ENCODE measurements at regions not wholly inside any gene's neighbourhood (a gene's known extent, or its start where the extent isn't known, plus 50 kb on each side); places are given as distances from the start of the nearest gene placed in this dataset.

GRCh38 chr22:49136816-49137180, 690.9 kb downstream of the BRD1 start:
- DNase-seq (ENCODE audit: low read depth): no peak

GRCh38 chr22:49136041-49136815, 691.4 kb downstream of the BRD1 start:
- no peak for DNase-seq (ENCODE audit: low read depth)

GRCh38 chr22:49134076-49134475, 693.6 kb downstream of the BRD1 start:
- DNase-seq (ENCODE audit: low read depth): no peak

- no peak for DNase-seq (ENCODE audit: low read depth)
Observed at GRCh38 chr22:49133541-49133940, 694.1 kb downstream of the BRD1 start.

- DNase-seq (ENCODE audit: low read depth): no peak
Observed at GRCh38 chr22:49132009-49132408, 695.7 kb downstream of the BRD1 start.

GRCh38 chr22:49129736-49130135, 697.9 kb downstream of the BRD1 start:
- no peak for DNase-seq (ENCODE audit: low read depth)

- no peak for DNase-seq (ENCODE audit: low read depth)
Observed at GRCh38 chr22:49128874-49129273, 698.8 kb downstream of the BRD1 start.

GRCh38 chr22:49124608-49125007, 703.1 kb downstream of the BRD1 start:
- DNase-seq (ENCODE audit: low read depth): no peak

GRCh38 chr22:49123621-49124192, 704.0 kb downstream of the BRD1 start:
- DNase-seq (ENCODE audit: low read depth): no peak

GRCh38 chr22:49119551-49119952, 708.1 kb downstream of the BRD1 start:
- no peak for DNase-seq (ENCODE audit: low read depth)

GRCh38 chr22:49118065-49118464, 709.6 kb downstream of the BRD1 start:
- no peak for DNase-seq (ENCODE audit: low read depth)

GRCh38 chr22:49117486-49117885, 710.2 kb downstream of the BRD1 start:
- DNase-seq (ENCODE audit: low read depth): no peak

- no peak for DNase-seq (ENCODE audit: low read depth)
Observed at GRCh38 chr22:49116486-49117120, 711.1 kb downstream of the BRD1 start.

- DNase-seq (ENCODE audit: low read depth): no peak
Observed at GRCh38 chr22:49116021-49116420, 711.7 kb downstream of the BRD1 start.

- DNase-seq (ENCODE audit: low read depth): no peak
Observed at GRCh38 chr22:49115197-49115596, 712.5 kb downstream of the BRD1 start.

- DNase-seq (ENCODE audit: low read depth): no peak
Observed at GRCh38 chr22:49113758-49114157, 713.9 kb downstream of the BRD1 start.

- no peak for DNase-seq (ENCODE audit: low read depth)
Observed at GRCh38 chr22:49112661-49113626, 714.7 kb downstream of the BRD1 start.

GRCh38 chr22:49112176-49112575, 715.5 kb downstream of the BRD1 start:
- DNase-seq (ENCODE audit: low read depth): no peak

- DNase-seq (ENCODE audit: low read depth): no peak
Observed at GRCh38 chr22:49111085-49111484, 716.6 kb downstream of the BRD1 start.

GRCh38 chr22:49108636-49109315, 718.9 kb downstream of the BRD1 start:
- no peak for DNase-seq (ENCODE audit: low read depth)

- DNase-seq (ENCODE audit: low read depth): no peak
Observed at GRCh38 chr22:49107961-49108530, 719.6 kb downstream of the BRD1 start.

All from stimulated activated CD8-positive, alpha-beta memory T cell treated with anti-CD3 and anti-CD28 coated beads, Interleukin-12 subunit alpha, Interleukin-12 subunit beta, amount 100 ng/mL, for 1 hour (primary cell).